ENCODE measurements at regions not wholly inside any gene's neighbourhood (a gene's known extent, or its start where the extent isn't known, plus 50 kb on each side); places are given as distances from the start of the nearest gene placed in this dataset.
A peak's percentile ranks its signal among the peaks of the same experiment; 100 is the strongest.

DNA sequence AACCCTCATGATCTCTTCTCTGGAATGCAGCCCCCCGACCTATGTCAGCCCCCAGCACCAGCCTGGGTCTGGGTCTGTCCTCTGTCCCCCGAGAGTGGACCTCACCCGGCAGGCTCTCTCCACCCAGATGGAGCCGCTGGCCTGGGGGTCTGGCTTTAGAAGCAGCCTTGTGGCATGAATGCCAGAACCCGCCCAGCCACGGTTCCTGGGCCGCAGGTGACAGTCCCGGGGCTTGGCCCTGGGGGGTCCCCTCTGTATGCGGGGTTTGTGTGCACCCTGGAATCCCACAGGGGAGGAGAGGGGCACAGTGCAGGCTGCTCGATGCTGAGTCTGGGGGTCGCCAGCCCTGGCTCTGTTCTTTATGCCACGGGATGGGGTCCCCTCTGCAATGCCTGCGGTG, 96.0 kb upstream of the ACTRT2 start:
- H3K27me3 ChIP-seq: no peaks in the 10 kb centered on the region
- WGBS, 2 donors: 70 to 83% methylated on average over 2 to 13 of the region's 13 CpGs
- intact Hi-C loops (cut with DNase I): no loop called here

DNA sequence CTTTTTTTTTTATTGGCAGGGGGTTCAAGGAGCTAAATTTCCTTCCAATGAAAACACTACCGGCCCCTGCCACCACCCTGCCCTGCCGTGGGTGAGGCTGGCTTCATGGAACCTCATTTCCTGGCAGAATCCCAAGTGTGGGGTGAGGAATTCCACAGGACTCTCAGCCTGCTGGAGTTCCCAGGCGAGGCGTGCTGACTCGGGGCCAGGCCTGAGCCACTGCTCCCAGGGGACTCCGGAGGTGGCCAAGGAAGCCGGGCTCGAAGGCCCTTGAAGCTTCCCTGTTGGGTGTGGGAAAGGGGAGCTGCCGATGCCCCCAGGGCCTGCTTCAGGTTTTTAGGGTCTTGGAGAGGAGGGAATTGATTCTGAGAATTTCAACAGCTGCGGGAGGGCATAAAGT, 95.3 kb upstream of the ACTRT2 start:
- TF ChIP-seq, protein P1, sequence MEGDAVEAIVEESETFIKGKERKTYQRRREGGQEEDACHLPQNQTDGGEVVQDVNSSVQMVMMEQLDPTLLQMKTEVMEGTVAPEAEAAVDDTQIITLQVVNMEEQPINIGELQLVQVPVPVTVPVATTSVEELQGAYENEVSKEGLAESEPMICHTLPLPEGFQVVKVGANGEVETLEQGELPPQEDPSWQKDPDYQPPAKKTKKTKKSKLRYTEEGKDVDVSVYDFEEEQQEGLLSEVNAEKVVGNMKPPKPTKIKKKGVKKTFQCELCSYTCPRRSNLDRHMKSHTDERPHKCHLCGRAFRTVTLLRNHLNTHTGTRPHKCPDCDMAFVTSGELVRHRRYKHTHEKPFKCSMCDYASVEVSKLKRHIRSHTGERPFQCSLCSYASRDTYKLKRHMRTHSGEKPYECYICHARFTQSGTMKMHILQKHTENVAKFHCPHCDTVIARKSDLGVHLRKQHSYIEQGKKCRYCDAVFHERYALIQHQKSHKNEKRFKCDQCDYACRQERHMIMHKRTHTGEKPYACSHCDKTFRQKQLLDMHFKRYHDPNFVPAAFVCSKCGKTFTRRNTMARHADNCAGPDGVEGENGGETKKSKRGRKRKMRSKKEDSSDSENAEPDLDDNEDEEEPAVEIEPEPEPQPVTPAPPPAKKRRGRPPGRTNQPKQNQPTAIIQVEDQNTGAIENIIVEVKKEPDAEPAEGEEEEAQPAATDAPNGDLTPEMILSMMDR (IDR thresholded peaks at IDR 0.05): no peak
- no peak for TF ChIP-seq POLR2A (IDR thresholded peaks at IDR 0.05)

More for the DNA sequence above, 96.0 kb upstream of the ACTRT2 start:
- no peak for ATAC-seq
- TF ChIP-seq, protein P1 (IDR thresholded peaks at IDR 0.05): no peak
- TF ChIP-seq POLR2A (IDR thresholded peaks at IDR 0.05): no peak
- Histone ChIP-seq H3K4me1 (peaks cover 31% of the 10 kb centered on the region), H3K4me3 (no peak overlapping the region), H3K9me3 (no peaks in the 10 kb centered on the region), H3K27ac (no peak overlapping the region), H3K36me3 (replicated peaks in 1 of 2; ENCODE audit: insufficient read depth in 1 of 2, low read depth in 2 of 2) (no peaks in the 10 kb centered on the region)
- no peak for DNase-seq

DNA sequence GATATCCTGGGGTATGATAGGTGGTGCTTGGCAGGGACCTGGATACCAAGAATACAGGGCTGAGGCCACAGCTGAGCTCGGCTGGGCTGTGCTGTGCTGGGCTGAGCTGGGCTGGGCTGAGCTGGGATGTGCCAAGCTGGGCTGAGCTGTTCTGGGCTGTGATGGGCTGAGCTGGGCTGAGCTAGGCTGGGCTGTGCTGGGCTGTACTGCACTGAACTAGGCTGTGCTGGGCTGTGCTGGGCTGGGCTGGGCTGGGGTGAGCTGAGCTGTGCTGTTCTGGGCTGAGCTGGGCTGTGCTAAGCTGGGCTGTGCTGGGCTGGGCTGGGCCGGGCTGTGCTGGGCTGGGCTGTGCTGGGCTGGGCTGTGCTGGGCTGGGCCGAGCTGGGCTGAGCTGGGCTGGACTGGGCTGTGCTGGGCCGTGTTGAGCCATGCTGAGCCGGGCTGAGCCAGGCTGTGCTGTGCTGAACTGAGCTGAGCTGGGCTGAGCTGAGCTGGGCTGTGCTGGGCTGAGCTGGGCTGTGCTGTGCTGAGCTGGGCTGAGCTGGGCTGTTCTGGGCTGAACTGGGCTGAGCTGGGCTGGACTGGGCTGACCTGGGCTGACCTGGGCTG, 94.7 kb upstream of the ACTRT2 start:
- ATAC-seq (peak; percentile 15), DNase-seq (no peak)
- 17 to 79% methylated on average over 1 to 3 of the region's 5 CpGs for WGBS, 2 donors
- Histone ChIP-seq H3K27me3 (no peaks in the 10 kb centered on the region), H3K9me3 (no peaks in the 10 kb centered on the region), H3K4me1 (peaks cover 31% of the 10 kb centered on the region), H3K27ac (no peak overlapping the region), H3K36me3 (replicated peaks in 1 of 2; ENCODE audit: insufficient read depth in 1 of 2, low read depth in 2 of 2) (no peaks in the 10 kb centered on the region), H3K4me3 (no peak overlapping the region)
- TF ChIP-seq, protein P1 (IDR thresholded peaks at IDR 0.05): no peak
- no peak for TF ChIP-seq POLR2A (IDR thresholded peaks at IDR 0.05)
- intact Hi-C loops (cut with DNase I): no loop called here

More for the DNA sequence above, 95.3 kb upstream of the ACTRT2 start:
- ATAC-seq (peak; percentile 54), DNase-seq (peak; percentile 46 to 72 (median 52))
- Histone ChIP-seq H3K36me3 (replicated peaks in 1 of 2; ENCODE audit: insufficient read depth in 1 of 2, low read depth in 2 of 2) (no peaks in the 10 kb centered on the region), H3K27ac (no peak overlapping the region), H3K4me1 (peaks cover 31% of the 10 kb centered on the region), H3K27me3 (no peaks in the 10 kb centered on the region), H3K9me3 (no peaks in the 10 kb centered on the region), H3K4me3 (no peak overlapping the region)
- WGBS, 2 donors: 42 to 43% methylated on average over 1 to 10 of the region's 10 CpGs
- intact Hi-C loops (cut with DNase I): no loop called here

DNA sequence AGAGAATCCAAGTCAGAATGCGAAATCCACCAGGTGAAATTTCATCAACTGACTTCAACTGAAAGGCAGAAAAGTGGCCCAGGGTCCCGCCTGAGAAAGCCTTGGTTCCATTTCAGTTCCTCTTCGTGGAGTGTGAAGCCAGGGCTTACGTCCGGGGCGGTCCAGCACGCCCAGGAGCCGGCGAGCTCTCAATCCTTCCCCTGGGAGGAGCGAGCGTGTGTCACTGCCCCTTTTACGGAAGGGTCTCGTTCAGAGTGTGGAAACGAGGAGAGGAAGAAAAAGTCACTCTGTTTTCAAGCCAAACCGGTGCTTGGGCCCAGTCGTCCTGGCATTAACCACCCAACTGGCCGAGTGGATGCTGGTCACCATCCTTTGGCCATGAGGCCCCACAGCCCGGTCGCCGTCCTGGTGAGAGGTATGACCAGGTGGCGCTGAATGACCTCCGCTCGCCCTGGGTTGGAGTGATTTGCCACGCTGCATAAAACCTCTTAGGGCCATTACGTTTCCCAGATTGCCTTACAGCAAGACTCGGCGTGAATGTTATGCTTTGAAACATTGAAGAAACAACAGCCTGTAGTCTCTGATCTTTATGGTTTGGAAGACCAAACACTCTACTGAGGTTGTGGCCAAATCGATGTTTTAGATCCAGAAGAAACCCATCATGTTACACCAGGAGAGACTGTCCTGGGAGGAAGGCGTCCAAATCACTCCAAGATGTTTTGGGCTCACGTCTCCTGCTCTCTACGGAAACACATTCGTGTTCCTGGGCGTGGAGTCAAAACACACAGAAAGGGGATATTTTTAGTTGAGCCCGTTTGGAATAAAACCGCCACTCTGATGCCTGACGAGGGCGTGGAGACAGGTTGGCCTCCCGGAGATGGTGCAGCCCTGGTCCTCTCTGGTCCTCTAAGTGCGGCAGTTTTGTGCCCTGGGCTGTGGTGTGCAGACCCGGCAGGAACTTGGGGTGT, 93.6 kb upstream of the ACTRT2 start:
- intact Hi-C loops (cut with DNase I): no loop called here
- no peak overlapping the region for H3K27ac ChIP-seq
- 65 to 68% methylated on average over 28 to 40 of the region's 40 CpGs for WGBS, 2 donors
- TF ChIP-seq, protein P1 (IDR thresholded peaks at IDR 0.05): no peak
- no peak for TF ChIP-seq POLR2A (IDR thresholded peaks at IDR 0.05)
- H3K36me3 ChIP-seq (replicated peaks in 1 of 2; ENCODE audit: insufficient read depth in 1 of 2, low read depth in 2 of 2): no peaks in the 10 kb centered on the region
- no peaks in the 10 kb centered on the region for H3K27me3 ChIP-seq
- no peaks in the 10 kb centered on the region for H3K9me3 ChIP-seq
- no peak for DNase-seq
- ATAC-seq: no peak
- peaks cover 20% of the 10 kb centered on the region for H3K4me1 ChIP-seq
- no peak overlapping the region for H3K4me3 ChIP-seq

All from body of pancreas (tissue), 4 donors.